GM12878 (cell line): ENCODE measurements at regions not wholly inside any gene's neighbourhood (a gene's known extent, or its start where the extent isn't known, plus 50 kb on each side); places are given as distances from the start of the nearest gene placed in this dataset.

Experiments used
- ATAC-seq: fragments of 200-7000 bp; cut with Tn5 transposase; 3 replicates; pipeline ENCODE4 v1.9.1; 2020; ENCODE audit warnings: mild to moderate bottlenecking, moderate library complexity
- BruUV-seq: library from RNA; stranded (reverse); fragments of 400-500 nt; replicated peaks from 2 replicates; lab custom pipeline; 2021; lab: Mats Ljungman, UMichigan
- CTCF ChIA-PET: fragments of 300-600 bp; sonication (Branson Sonifier 250); formaldehyde crosslinking; extraction: SDS; loops from one replicate; lab custom pipeline; 2021; ENCODE audit warnings: inconsistent platforms; lab: Yijun Ruan, JAX
- POLR2A ChIA-PET: fragments of 350-600 bp; formaldehyde crosslinking; extraction: SDS; loops from one replicate; lab custom pipeline; 2021; ENCODE audit warnings: inconsistent platforms; lab: Charles Lee
- RAD21 ChIA-PET: fragments of 300-600 bp; sonication (Branson Sonifier 250); formaldehyde crosslinking; loops from one replicate; lab custom pipeline; 2023; ENCODE audit warnings: antibody characterized with exemption; ENCODE audit not compliant: unreplicated experiment; lab: Charles Lee
- SMC1A ChIA-PET: fragments of 300-600 bp; sonication (Branson Sonifier 250); formaldehyde crosslinking; loops from one replicate; lab custom pipeline; 2023; ENCODE audit not compliant: unreplicated experiment, uncharacterized antibody; lab: Charles Lee
- DNase-seq: peaks from one replicate; pipeline ENCODE4 v3.0.0-alpha.2; 2011; ENCODE audit warnings: low read depth, low spot score
- FAIRE-seq: peaks from 3 replicates; lab custom pipeline; 2011; peaks lifted over from hg19 to GRCh38; lab: Jason Lieb, UNC
- H2AFZ ChIP-seq: 2 replicates; pipeline ENCODE4 v1.6.0; 2011; ENCODE audit warnings: low read depth, low read length, control low read depth; ENCODE audit not compliant: control insufficient read depth
- H3K27ac ChIP-seq: 2 replicates; pipeline ENCODE4 v1.5.1; 2011; ENCODE audit warnings: control low read depth; ENCODE audit not compliant: control insufficient read depth, insufficient read depth
- H3K27me3 ChIP-seq, 2 experiments: replicated peaks in 1 of 2; 2 replicates each; pipeline versions ENCODE4 v1.6.0 to v1.6.1; 2011; ENCODE audit warnings: low read length in 1 of 2; ENCODE audit not compliant: control insufficient read depth in 2 of 2, insufficient read depth in 2 of 2
- H3K36me3 ChIP-seq, 2 experiments: 2 replicates each; pipeline ENCODE4 v1.5.1; 2011; ENCODE audit warnings: low read length in 1 of 2; ENCODE audit not compliant: control insufficient read depth in 2 of 2, insufficient read depth in 2 of 2
- H3K4me1 ChIP-seq: 2 replicates; pipeline ENCODE4 v1.6.1; 2011; ENCODE audit warnings: mild to moderate bottlenecking, low read length, moderate library complexity, mixed read lengths; ENCODE audit not compliant: control insufficient read depth, insufficient read depth
- H3K4me2 ChIP-seq: 2 replicates; pipeline ENCODE4 v1.6.0; 2011; ENCODE audit warnings: control low read depth; ENCODE audit not compliant: control insufficient read depth, insufficient read depth
- H3K4me3 ChIP-seq: fragments of 200-600 bp; sonication (generic); 2 replicates; pipeline ENCODE4 v1.5.1; 2016
- H3K79me2 ChIP-seq: 2 replicates; pipeline ENCODE4 v1.6.0; 2011; ENCODE audit warnings: low read length; ENCODE audit not compliant: control insufficient read depth, insufficient read depth
- H3K9ac ChIP-seq: 2 replicates; pipeline ENCODE4 v1.8.0; 2011; ENCODE audit warnings: low read length, control low read depth, mixed read lengths; ENCODE audit not compliant: control insufficient read depth, insufficient read depth
- H3K9me3 ChIP-seq: replicated peaks from 3 replicates; pipeline ENCODE4 v1.5.1; 2011; ENCODE audit warnings: mild to moderate bottlenecking, low read length; ENCODE audit not compliant: control insufficient read depth, insufficient read depth
- H4K20me1 ChIP-seq: 2 replicates; pipeline ENCODE4 v1.6.0; 2011; ENCODE audit not compliant: control insufficient read depth, insufficient read depth
- ASH2L ChIP-seq: fragments of 300-600, 200-600 bp; sonication (generic); IDR thresholded peaks from 2 replicates; pipeline ENCODE4 v1.6.1; 2017; ENCODE audit warnings: low read depth, mild to moderate bottlenecking, borderline replicate concordance
- HDAC6 ChIP-seq: fragments of 200-600 bp; sonication (generic); IDR thresholded peaks from one replicate; pipeline ENCODE4 v1.8.0; 2017; ENCODE audit warnings: antibody characterized with exemption; ENCODE audit not compliant: unreplicated experiment
- MEF2B ChIP-seq: fragments of 450-650 bp; IDR thresholded peaks from 2 replicates; pipeline ENCODE4 v1.6.1; 2018; ENCODE audit warnings: mild to moderate bottlenecking, moderate library complexity; ENCODE audit not compliant: partially characterized antibody, poor library complexity, severe bottlenecking
- POLR2AphosphoS5 ChIP-seq: IDR thresholded peaks from 2 replicates; pipeline ENCODE4 v1.6.1; 2011; ENCODE audit warnings: mild to moderate bottlenecking, low read length, inconsistent platforms
- RFX5 ChIP-seq: IDR thresholded peaks from 2 replicates; pipeline ENCODE4 v1.6.1; 2011; ENCODE audit warnings: low read depth, low read length, improper control_type of control experiment
- SMAD1 ChIP-seq: fragments of 450-650 bp; IDR thresholded peaks from 2 replicates; pipeline ENCODE4 v1.6.1; 2018; ENCODE audit warnings: mild to moderate bottlenecking, low read depth; ENCODE audit not compliant: partially characterized antibody
- SMAD5 ChIP-seq: IDR thresholded peaks from 2 replicates; pipeline ENCODE4 v1.6.1; 2016; ENCODE audit warnings: antibody characterized with exemption, low read depth
- SUPT20H ChIP-seq: IDR thresholded peaks from 2 replicates; pipeline ENCODE4 v1.6.1; 2011; ENCODE audit warnings: low read depth, mild to moderate bottlenecking, low read length, moderate library complexity, borderline replicate concordance; ENCODE audit not compliant: control insufficient read depth
- ZBED1 ChIP-seq: IDR thresholded peaks from 2 replicates; pipeline ENCODE4 v1.6.1; 2016; ENCODE audit warnings: borderline replicate concordance
- WGBS: methylation state at CpG from one replicate; pipeline ENCODE4 v1.1.6; 2016; ENCODE audit warnings: low lambda C conversion rate; ENCODE audit not compliant: insufficient replicate concordance, insufficient coverage; ENCODE audit errors: missing lambda C conversion rate; 5-methylcytosine and 5-hydroxymethylcytosine counted together
- in situ Hi-C: fragments of 300-500 bp; cut with MboI; formaldehyde crosslinking; loops from 9 replicates; pipeline ENCODE4 v1.14.3; 2018; ENCODE audit warnings: mixed read lengths
- intact Hi-C: fragments of 100-400 bp; cut with micrococcal nuclease; formaldehyde crosslinking; loops from one replicate; pipeline ENCODE4 v1.14.2; 2022; ENCODE audit not compliant: unreplicated experiment
- TF ChIP-seq, protein P1 (sequence below): fragments of 450-650 bp; formaldehyde crosslinking; IDR thresholded peaks from 2 replicates; pipeline ENCODE4 v1.4.0; 2020; ENCODE audit warnings: mild to moderate bottlenecking, moderate library complexity
- TF ChIP-seq, protein P2 (sequence below): fragments of 450-650 bp; IDR thresholded peaks from 2 replicates; pipeline ENCODE4 v1.6.1; 2017; ENCODE audit warnings: low read depth, mild to moderate bottlenecking, moderate library complexity
- TF ChIP-seq, protein P3 (sequence below): fragments of 150-350 bp; IDR thresholded peaks from 2 replicates; pipeline ENCODE4 v1.6.1; 2014; ENCODE audit warnings: mild to moderate bottlenecking, low read depth, low read length
- TF ChIP-seq, protein P4 (sequence below): fragments of 450-650 bp; conservative IDR thresholded peaks from 2 replicates; pipeline ENCODE4 v1.6.1; 2017; ENCODE audit warnings: mild to moderate bottlenecking, moderate library complexity

DNA sequence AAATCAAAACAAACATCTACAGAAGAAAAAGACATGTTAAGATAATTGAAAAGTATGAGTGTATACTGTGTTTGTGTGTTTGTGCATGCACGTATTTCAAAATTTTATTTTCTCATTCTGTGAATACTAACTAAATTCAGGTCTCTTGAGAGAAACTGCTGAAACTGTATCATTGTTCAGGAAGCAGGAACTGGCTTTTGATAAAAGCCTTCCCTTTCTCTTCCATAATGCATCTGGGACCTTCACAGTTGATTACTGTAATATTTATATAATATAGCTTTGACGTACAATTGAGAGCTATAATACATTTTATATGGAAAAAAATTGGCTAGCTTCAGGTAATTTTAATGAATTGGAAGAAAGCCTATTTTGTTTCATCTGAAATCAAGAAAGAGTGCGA lies 993.5 kb downstream of the SLC6A15 start:
- Histone ChIP-seq H3K9ac (no peak overlapping the region), H3K9me3 (no peaks in the 10 kb centered on the region), H3K4me2 (no peak overlapping the region), H3K27ac (no peak overlapping the region), H3K79me2 (no peaks in the 10 kb centered on the region), H2AFZ (no peak overlapping the region), H4K20me1 (no peaks in the 10 kb centered on the region), H3K36me3 (no peaks in the 10 kb centered on the region), H3K27me3 (no peaks in the 10 kb centered on the region), H3K4me3 (no peak overlapping the region), H3K4me1 (no peaks in the 10 kb centered on the region)
- in situ Hi-C loops: no loop called here
- POLR2A ChIA-PET: no interaction called here
- ATAC-seq (no peak), DNase-seq (no peak), FAIRE-seq (no peak)
- no TSS peak for BruUV-seq
- RAD21 ChIA-PET: no interaction called here
- 30% methylated on average over 3 of the region's 3 CpGs for WGBS
- CTCF ChIA-PET: no interaction called here
- intact Hi-C loops: no loop called here
- SMC1A ChIA-PET: interaction anchor here (0.5 kb wide), 1 partner anchor 703 kb away, joined by 3 read pairs; no protein-coding TSS in a partner anchor
- no peak for TF ChIP-seq MEF2B
- no peak for TF ChIP-seq ZBED1
- TF ChIP-seq ASH2L: no peak
- TF ChIP-seq, protein P1, sequence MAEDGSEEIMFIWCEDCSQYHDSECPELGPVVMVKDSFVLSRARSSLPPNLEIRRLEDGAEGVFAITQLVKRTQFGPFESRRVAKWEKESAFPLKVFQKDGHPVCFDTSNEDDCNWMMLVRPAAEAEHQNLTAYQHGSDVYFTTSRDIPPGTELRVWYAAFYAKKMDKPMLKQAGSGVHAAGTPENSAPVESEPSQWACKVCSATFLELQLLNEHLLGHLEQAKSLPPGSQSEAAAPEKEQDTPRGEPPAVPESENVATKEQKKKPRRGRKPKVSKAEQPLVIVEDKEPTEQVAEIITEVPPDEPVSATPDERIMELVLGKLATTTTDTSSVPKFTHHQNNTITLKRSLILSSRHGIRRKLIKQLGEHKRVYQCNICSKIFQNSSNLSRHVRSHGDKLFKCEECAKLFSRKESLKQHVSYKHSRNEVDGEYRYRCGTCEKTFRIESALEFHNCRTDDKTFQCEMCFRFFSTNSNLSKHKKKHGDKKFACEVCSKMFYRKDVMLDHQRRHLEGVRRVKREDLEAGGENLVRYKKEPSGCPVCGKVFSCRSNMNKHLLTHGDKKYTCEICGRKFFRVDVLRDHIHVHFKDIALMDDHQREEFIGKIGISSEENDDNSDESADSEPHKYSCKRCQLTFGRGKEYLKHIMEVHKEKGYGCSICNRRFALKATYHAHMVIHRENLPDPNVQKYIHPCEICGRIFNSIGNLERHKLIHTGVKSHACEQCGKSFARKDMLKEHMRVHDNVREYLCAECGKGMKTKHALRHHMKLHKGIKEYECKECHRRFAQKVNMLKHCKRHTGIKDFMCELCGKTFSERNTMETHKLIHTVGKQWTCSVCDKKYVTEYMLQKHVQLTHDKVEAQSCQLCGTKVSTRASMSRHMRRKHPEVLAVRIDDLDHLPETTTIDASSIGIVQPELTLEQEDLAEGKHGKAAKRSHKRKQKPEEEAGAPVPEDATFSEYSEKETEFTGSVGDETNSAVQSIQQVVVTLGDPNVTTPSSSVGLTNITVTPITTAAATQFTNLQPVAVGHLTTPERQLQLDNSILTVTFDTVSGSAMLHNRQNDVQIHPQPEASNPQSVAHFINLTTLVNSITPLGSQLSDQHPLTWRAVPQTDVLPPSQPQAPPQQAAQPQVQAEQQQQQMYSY: no peak
- TF ChIP-seq RFX5: no peak
- no peak for TF ChIP-seq SUPT20H
- TF ChIP-seq POLR2AphosphoS5: no peak
- TF ChIP-seq, protein P2, sequence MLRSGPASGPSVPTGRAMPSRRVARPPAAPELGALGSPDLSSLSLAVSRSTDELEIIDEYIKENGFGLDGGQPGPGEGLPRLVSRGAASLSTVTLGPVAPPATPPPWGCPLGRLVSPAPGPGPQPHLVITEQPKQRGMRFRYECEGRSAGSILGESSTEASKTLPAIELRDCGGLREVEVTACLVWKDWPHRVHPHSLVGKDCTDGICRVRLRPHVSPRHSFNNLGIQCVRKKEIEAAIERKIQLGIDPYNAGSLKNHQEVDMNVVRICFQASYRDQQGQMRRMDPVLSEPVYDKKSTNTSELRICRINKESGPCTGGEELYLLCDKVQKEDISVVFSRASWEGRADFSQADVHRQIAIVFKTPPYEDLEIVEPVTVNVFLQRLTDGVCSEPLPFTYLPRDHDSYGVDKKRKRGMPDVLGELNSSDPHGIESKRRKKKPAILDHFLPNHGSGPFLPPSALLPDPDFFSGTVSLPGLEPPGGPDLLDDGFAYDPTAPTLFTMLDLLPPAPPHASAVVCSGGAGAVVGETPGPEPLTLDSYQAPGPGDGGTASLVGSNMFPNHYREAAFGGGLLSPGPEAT: no peak
- no peak for TF ChIP-seq HDAC6
- TF ChIP-seq, protein P3, sequence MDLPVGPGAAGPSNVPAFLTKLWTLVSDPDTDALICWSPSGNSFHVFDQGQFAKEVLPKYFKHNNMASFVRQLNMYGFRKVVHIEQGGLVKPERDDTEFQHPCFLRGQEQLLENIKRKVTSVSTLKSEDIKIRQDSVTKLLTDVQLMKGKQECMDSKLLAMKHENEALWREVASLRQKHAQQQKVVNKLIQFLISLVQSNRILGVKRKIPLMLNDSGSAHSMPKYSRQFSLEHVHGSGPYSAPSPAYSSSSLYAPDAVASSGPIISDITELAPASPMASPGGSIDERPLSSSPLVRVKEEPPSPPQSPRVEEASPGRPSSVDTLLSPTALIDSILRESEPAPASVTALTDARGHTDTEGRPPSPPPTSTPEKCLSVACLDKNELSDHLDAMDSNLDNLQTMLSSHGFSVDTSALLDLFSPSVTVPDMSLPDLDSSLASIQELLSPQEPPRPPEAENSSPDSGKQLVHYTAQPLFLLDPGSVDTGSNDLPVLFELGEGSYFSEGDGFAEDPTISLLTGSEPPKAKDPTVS: no peak
- TF ChIP-seq, protein P4, sequence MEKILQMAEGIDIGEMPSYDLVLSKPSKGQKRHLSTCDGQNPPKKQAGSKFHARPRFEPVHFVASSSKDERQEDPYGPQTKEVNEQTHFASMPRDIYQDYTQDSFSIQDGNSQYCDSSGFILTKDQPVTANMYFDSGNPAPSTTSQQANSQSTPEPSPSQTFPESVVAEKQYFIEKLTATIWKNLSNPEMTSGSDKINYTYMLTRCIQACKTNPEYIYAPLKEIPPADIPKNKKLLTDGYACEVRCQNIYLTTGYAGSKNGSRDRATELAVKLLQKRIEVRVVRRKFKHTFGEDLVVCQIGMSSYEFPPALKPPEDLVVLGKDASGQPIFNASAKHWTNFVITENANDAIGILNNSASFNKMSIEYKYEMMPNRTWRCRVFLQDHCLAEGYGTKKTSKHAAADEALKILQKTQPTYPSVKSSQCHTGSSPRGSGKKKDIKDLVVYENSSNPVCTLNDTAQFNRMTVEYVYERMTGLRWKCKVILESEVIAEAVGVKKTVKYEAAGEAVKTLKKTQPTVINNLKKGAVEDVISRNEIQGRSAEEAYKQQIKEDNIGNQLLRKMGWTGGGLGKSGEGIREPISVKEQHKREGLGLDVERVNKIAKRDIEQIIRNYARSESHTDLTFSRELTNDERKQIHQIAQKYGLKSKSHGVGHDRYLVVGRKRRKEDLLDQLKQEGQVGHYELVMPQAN: no peak
- TF ChIP-seq SMAD1: no peak
- no peak for TF ChIP-seq SMAD5
